HCT116 (cell line): ENCODE measurements at regions not wholly inside any gene's neighbourhood (a gene's known extent, or its start where the extent isn't known, plus 50 kb on each side); places are given as distances from the start of the nearest gene placed in this dataset.

Experiments used
- ATAC-seq: fragments of 200-7000 bp; cut with Tn5 transposase; 2 replicates; pipeline ENCODE4 v1.9.1; 2020; ENCODE audit warnings: mild to moderate bottlenecking, moderate library complexity
- BruUV-seq: library from RNA; stranded (reverse); fragments of 400-500 nt; replicated peaks from 2 replicates; lab custom pipeline; 2021; lab: Mats Ljungman, UMichigan
- CTCF ChIA-PET: fragments of 300-600 bp; sonication (Branson Sonifier 250); formaldehyde crosslinking; loops from one replicate; lab custom pipeline; 2021; ENCODE audit warnings: antibody characterized with exemption; lab: Charles Lee
- POLR2A ChIA-PET: fragments of 300-600, 350-600 bp; sonication (Branson Sonifier 250); formaldehyde crosslinking; loops from one replicate; lab custom pipeline; 2021; ENCODE audit warnings: antibody characterized with exemption; lab: Charles Lee
- RAD21 ChIA-PET, 2 experiments: fragments of 300-600 bp; sonication (Branson Sonifier 250); formaldehyde crosslinking; loops; one replicate each; lab custom pipeline; 2023; ENCODE audit warnings: low total read pairs in 2 of 2; ENCODE audit not compliant: uncharacterized antibody in 2 of 2, unreplicated experiment in 2 of 2, low non-redundant PET in 1 of 2; lab: Charles Lee
- DNase-seq: peaks from one replicate; pipeline ENCODE4 v3.0.0-alpha.2; 2010; ENCODE audit warnings: low read depth, low spot score
- H2AFZ ChIP-seq: fragments of 200-600 bp; shearing (Covaris generic), sonication (generic); 2 replicates; pipeline ENCODE4 v1.6.1; 2017; ENCODE audit warnings: low read depth, mixed run types, mixed read lengths, antibody characterized with exemption, low read length; ENCODE audit not compliant: poor library complexity, severe bottlenecking
- H3K27ac ChIP-seq: 2 replicates; pipeline ENCODE4 v1.5.1; 2012; ENCODE audit warnings: low read depth, low read length
- H3K27me3 ChIP-seq: fragments of 200-600 bp; sonication (generic); 2 replicates; pipeline ENCODE4 v1.6.1; 2016; ENCODE audit warnings: mixed run types, low read length, mixed read lengths; ENCODE audit not compliant: insufficient read depth
- H3K36me3 ChIP-seq, 2 experiments: fragments of 200-500 bp in 1 of 2; fragments of 200-600 bp in 1 of 2; sonication (Bioruptor generic) in 1 of 2; sonication (generic) in 1 of 2; 2 replicates each; pipeline versions ENCODE4 v1.5.1 to v1.6.1; 2014 to 2016; ENCODE audit warnings: low read length in 2 of 2, inconsistent platforms in 1 of 2, mixed read lengths in 1 of 2, mixed run types in 1 of 2; ENCODE audit not compliant: insufficient read depth in 2 of 2, control insufficient read depth in 1 of 2
- H3K4me1 ChIP-seq, 2 experiments: fragments of 200-600 bp in 1 of 2; sonication (generic) in 1 of 2; 2 replicates each; pipeline versions ENCODE4 v1.5.1 to v1.6.1; 2012 to 2017; ENCODE audit warnings: low read length in 2 of 2, inconsistent platforms in 1 of 2, mild to moderate bottlenecking in 1 of 2, mixed read lengths in 1 of 2, mixed run types in 1 of 2, moderate library complexity in 1 of 2; ENCODE audit not compliant: insufficient read depth in 2 of 2, control insufficient read depth in 1 of 2
- H3K4me2 ChIP-seq: fragments of 200-600 bp; sonication (generic); 2 replicates; pipeline ENCODE4 v1.6.1; 2017; ENCODE audit warnings: mixed run types, low read length, mixed read lengths
- H3K4me3 ChIP-seq, 2 experiments: fragments of 200-600 bp in 1 of 2; sonication (generic) in 1 of 2; replicated peaks in 1 of 2; 2 replicates each; pipeline ENCODE4 v1.5.1; 2011 to 2016; ENCODE audit warnings: low read length in 2 of 2, control low read depth in 1 of 2, low read depth in 1 of 2, mild to moderate bottlenecking in 1 of 2, mixed read lengths in 1 of 2, mixed run types in 1 of 2
- H3K79me2 ChIP-seq: fragments of 200-600 bp; sonication (generic); 2 replicates; pipeline ENCODE4 v1.6.1; 2017; ENCODE audit warnings: mild to moderate bottlenecking, mixed run types, low read length, moderate library complexity, mixed read lengths; ENCODE audit not compliant: insufficient read depth
- H3K9ac ChIP-seq: fragments of 200-600 bp; sonication (generic); 2 replicates; pipeline ENCODE4 v1.6.1; 2016; ENCODE audit warnings: low read length, mixed read lengths
- H3K9me2 ChIP-seq: fragments of 200-600 bp; sonication (generic), shearing (Covaris generic); 2 replicates; pipeline ENCODE4 v1.6.1; 2017; ENCODE audit warnings: mixed run types, mild to moderate bottlenecking, moderate library complexity; ENCODE audit not compliant: insufficient read depth
- H3K9me3 ChIP-seq, 2 experiments: fragments of 200-500 bp in 1 of 2; fragments of 200-600 bp in 1 of 2; sonication (Bioruptor generic) in 1 of 2; sonication (generic) in 1 of 2; 2 replicates each; pipeline ENCODE4 v1.6.1; 2014 to 2017; ENCODE audit warnings: low read length in 2 of 2, mixed read lengths in 2 of 2, inconsistent platforms in 1 of 2, low read depth in 1 of 2, mild to moderate bottlenecking in 1 of 2, mixed run types in 1 of 2, moderate library complexity in 1 of 2; ENCODE audit not compliant: control insufficient read depth in 1 of 2, insufficient read depth in 1 of 2
- H4K20me1 ChIP-seq: fragments of 200-600 bp; sonication (generic), shearing (Covaris generic); 2 replicates; pipeline ENCODE4 v1.6.1; 2017; ENCODE audit warnings: mixed run types, mild to moderate bottlenecking, moderate library complexity; ENCODE audit not compliant: insufficient read depth
- CBX3 ChIP-seq: IDR thresholded peaks from 2 replicates; pipeline ENCODE4 v1.6.1; 2012; ENCODE audit warnings: low read depth
- EZH2 ChIP-seq: fragments of 200-600 bp; sonication (generic); IDR thresholded peaks from 2 replicates; pipeline ENCODE4 v1.6.1; 2017; ENCODE audit warnings: antibody characterized with exemption, mixed run types
- REST ChIP-seq: IDR thresholded peaks from 2 replicates; pipeline ENCODE4 v1.6.1; 2012; ENCODE audit warnings: low read depth
- SP1 ChIP-seq: IDR thresholded peaks from 2 replicates; pipeline ENCODE4 v1.6.1; 2012; ENCODE audit warnings: low read depth
- SRF ChIP-seq: IDR thresholded peaks from 2 replicates; pipeline ENCODE4 v1.6.1; 2012; ENCODE audit warnings: low read depth
- ZBTB33 ChIP-seq: IDR thresholded peaks from 2 replicates; pipeline ENCODE4 v1.6.1; 2011; ENCODE audit warnings: mild to moderate bottlenecking, low read length, moderate library complexity; ENCODE audit not compliant: insufficient replicate concordance; ENCODE audit errors: extremely low read depth
- ZNF274 ChIP-seq: fragments of 200-500 bp; sonication (Bioruptor generic); IDR thresholded peaks from 2 replicates; pipeline ENCODE4 v1.6.1; 2014; ENCODE audit warnings: mild to moderate bottlenecking, low read depth, low read length, inconsistent platforms
- intact Hi-C: fragments of 100-400 bp; cut with micrococcal nuclease; formaldehyde crosslinking; loops from 2 replicates; pipeline ENCODE4 v1.10.0; 2022

GRCh38 chr3:171932153-171932611, 89.0 kb downstream of the TMEM212 start:
- CTCF ChIA-PET: no interaction called here
- Histone ChIP-seq H3K4me1 (peaks cover 0 to 6% of the 10 kb centered on the region in 2 experiments; a peak in 1 of 4 replicates), H3K9ac (no peak overlapping the region), H3K4me3 (no peak overlapping the region), H3K4me2 (no peak overlapping the region), H3K27me3 (no peaks in the 10 kb centered on the region), H3K9me3 (no peaks in the 10 kb centered on the region), H3K9me2 (no peaks in the 10 kb centered on the region), H2AFZ (no peak overlapping the region), H3K79me2 (no peaks in the 10 kb centered on the region), H4K20me1 (no peaks in the 10 kb centered on the region), H3K36me3 (no peaks in the 10 kb centered on the region), H3K27ac (no peak overlapping the region)
- ATAC-seq (no peak), DNase-seq (no peak)
- TF ChIP-seq ZBTB33 (no peak), SRF (no peak), SP1 (no peak), CBX3 (no peak), EZH2 (no peak), ZNF274 (no peak), REST (no peak)
- BruUV-seq: no TSS peak
- POLR2A ChIA-PET: no interaction called here
- RAD21 ChIA-PET: no interaction called here
- intact Hi-C loops: no loop called here
